ENCODE measurements at regions not wholly inside any gene's neighbourhood (a gene's known extent, or its start where the extent isn't known, plus 50 kb on each side); places are given as distances from the start of the nearest gene placed in this dataset.

GRCh38 chr3:14289590-14290461 lies 111.2 kb downstream of the LSM3 start:
- H3K4me3 ChIP-seq (ENCODE audit: low read depth, low read length): no peak overlapping the region
- no peak for DNase-seq (ENCODE audit: low read depth)
- no peak for TF ChIP-seq CTCF (IDR thresholded peaks at IDR 0.05; ENCODE audit: control insufficient read depth, extremely low read depth, insufficient read depth)

GRCh38 chr3:14290631-14291385 lies 111.6 kb upstream of the SLC6A6 start:
- peak; percentile 30 for DNase-seq (ENCODE audit: low read depth)
- TF ChIP-seq CTCF (IDR thresholded peaks at IDR 0.05; ENCODE audit: control insufficient read depth, extremely low read depth, insufficient read depth): no peak
- no peak overlapping the region for H3K4me3 ChIP-seq (ENCODE audit: low read depth, low read length)

GRCh38 chr3:14295037-14295436 lies 107.4 kb upstream of the SLC6A6 start:
- no peak overlapping the region for H3K4me3 ChIP-seq (ENCODE audit: low read depth, low read length)
- no peak for DNase-seq (ENCODE audit: low read depth)
- TF ChIP-seq CTCF (IDR thresholded peaks at IDR 0.05; ENCODE audit: control insufficient read depth, extremely low read depth, insufficient read depth): no peak

GRCh38 chr3:14295801-14296200 lies 106.6 kb upstream of the SLC6A6 start:
- DNase-seq (ENCODE audit: low read depth): peak; percentile 37
- no peak for TF ChIP-seq CTCF (IDR thresholded peaks at IDR 0.05; ENCODE audit: control insufficient read depth, extremely low read depth, insufficient read depth)
- no peak overlapping the region for H3K4me3 ChIP-seq (ENCODE audit: low read depth, low read length)

- no peak for TF ChIP-seq CTCF (IDR thresholded peaks at IDR 0.05; ENCODE audit: control insufficient read depth, extremely low read depth, insufficient read depth)
- H3K4me3 ChIP-seq (ENCODE audit: low read depth, low read length): no peak overlapping the region
- no peak for DNase-seq (ENCODE audit: low read depth)
These were observed 105.1 kb upstream of the SLC6A6 start for GRCh38 chr3:14297305-14297704.

GRCh38 chr3:14297784-14298236 lies 104.6 kb upstream of the SLC6A6 start:
- no peak overlapping the region for H3K4me3 ChIP-seq (ENCODE audit: low read depth, low read length)
- no peak for TF ChIP-seq CTCF (IDR thresholded peaks at IDR 0.05; ENCODE audit: control insufficient read depth, extremely low read depth, insufficient read depth)
- no peak for DNase-seq (ENCODE audit: low read depth)
